GM12874 (cell line): ENCODE measurements at regions not wholly inside any gene's neighbourhood (a gene's known extent, or its start where the extent isn't known, plus 50 kb on each side); places are given as distances from the start of the nearest gene placed in this dataset.

ENCODE experiments used
- CTCF ChIP-seq: IDR thresholded peaks from 2 replicates; pipeline ENCODE4 v1.5.1; 2011; ENCODE audit warnings: low read depth, mild to moderate bottlenecking, control low read depth, low read length, moderate library complexity; ENCODE audit not compliant: insufficient read depth

- TF ChIP-seq CTCF, result no peak
Observed at GRCh38 chr18:73717570-73717969, 430.1 kb downstream of the FBXO15 start.

- TF ChIP-seq CTCF, result no peak
Observed at GRCh38 chr18:73715210-73715670, 432.4 kb downstream of the FBXO15 start.

GRCh38 chr18:73714466-73714865 is 433.2 kb downstream of the FBXO15 start:
- no peak for TF ChIP-seq CTCF

- no peak for TF ChIP-seq CTCF
Observed at GRCh38 chr18:73711256-73711655, 436.4 kb downstream of the FBXO15 start.

- no peak for TF ChIP-seq CTCF
Observed at GRCh38 chr18:73708591-73708990, 439.0 kb downstream of the FBXO15 start.

GRCh38 chr18:73707035-73707434 is 440.6 kb downstream of the FBXO15 start:
- no peak for TF ChIP-seq CTCF

- no peak for TF ChIP-seq CTCF
Observed at GRCh38 chr18:73697353-73697752, 450.3 kb downstream of the FBXO15 start.

GRCh38 chr18:73696698-73697097 is 450.9 kb downstream of the FBXO15 start:
- TF ChIP-seq CTCF, result no peak
